Mesenteric fat pad (tissue), 1 donor: ENCODE measurements at regions not wholly inside any gene's neighbourhood (a gene's known extent, or its start where the extent isn't known, plus 50 kb on each side); places are given as distances from the start of the nearest gene placed in this dataset.
"Not testable (repeated sequence)": the region's sequence is repeated elsewhere in the genome, so short reads cannot be mapped to it uniquely, and the experiment has no call there.

ENCODE experiments used
- DNase-seq: peaks from one replicate; pipeline ENCODE4 v3.0.0-alpha.2; 2020; ENCODE audit warnings: low spot score
- donor health status: DM: yes; HTN: yes; CAD: no.

GRCh38 chr7:19377611-19378344, 232.6 kb upstream of the FERD3L start:
- no peak for DNase-seq

DNA sequence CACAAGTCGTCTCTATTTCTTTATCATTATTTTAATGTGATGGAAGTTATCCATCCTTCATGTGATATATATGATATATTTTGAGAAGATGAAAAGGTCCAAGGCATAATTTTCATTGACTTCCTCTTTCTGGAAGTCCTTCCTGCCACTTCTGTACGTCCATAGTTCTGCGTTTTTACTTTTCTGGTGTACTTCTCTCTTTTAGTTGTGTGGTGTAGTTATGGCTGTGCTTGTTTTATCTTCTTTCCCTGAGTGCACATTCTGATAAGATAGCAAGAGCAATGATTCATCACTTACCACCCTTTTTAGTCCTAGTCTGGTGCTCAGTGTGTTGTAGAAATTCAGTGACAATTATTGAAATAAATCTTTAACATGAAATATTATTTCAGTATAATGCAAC, 231.3 kb upstream of the FERD3L start:
- no peak for DNase-seq

DNA sequence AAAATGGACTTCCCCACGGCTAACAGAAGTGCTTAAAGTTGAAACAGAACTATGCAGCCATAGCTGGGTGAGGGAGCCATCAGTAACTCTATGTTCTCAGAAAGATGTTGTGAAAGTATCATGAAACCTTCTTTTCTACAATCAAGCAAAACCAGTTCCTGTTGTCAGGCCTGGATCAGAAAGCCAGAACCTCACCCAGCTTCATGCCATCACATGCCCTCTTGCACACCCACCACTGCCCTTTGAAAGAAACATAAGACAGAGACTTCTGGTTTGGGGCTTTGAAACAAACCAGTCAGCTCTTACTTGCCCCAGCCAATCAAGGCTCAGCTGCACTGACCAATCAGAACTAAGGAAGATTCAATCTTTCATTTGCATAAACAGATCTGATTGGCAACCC, 230.8 kb upstream of the FERD3L start:
- no peak for DNase-seq

GRCh38 chr7:19373334-19373733, 228.1 kb upstream of the FERD3L start:
- no peak for DNase-seq

- no peak for DNase-seq
These were observed 224.6 kb upstream of the FERD3L start for GRCh38 chr7:19369806-19370205.

DNA sequence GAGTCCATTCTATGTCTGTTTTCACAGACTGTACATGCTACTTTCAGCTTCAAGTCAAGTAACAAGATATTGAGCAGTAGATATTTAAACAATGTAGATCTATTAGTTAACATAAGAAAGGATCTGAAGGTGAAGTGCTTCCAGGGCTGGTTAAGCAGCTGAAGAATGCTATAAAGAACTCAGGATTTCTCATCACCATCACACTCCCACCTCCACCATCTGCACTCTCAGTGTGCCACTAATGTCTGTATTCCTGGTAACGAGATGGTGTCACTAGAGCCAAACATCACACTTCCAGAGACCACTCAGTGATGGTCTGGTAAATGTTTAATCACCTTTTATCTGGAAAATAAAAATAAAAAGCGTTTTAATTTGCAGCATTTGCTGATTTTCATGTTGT, 224.0 kb upstream of the FERD3L start:
- no peak for DNase-seq

DNA sequence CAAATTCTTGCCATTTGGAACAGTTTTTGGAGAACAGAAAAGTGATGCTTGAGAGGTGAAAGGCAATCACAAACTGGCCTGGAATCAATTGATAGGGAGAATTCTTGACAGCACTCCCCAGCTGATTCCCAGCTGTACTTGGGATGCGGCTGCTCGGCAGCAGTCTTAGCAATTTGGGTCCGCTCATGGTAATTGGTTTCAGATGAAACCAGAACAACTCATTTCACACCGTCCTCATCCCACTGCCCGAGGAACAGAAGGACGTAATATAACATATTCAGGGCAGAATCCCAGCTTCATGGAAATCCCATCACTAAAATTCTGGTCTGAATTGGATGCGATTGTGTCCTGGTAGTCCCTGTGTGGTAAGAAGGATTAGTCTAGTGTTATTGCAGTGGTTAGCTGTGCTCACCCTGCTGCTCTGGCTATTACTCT, 223.3 kb upstream of the FERD3L start:
- no peak for DNase-seq

DNA sequence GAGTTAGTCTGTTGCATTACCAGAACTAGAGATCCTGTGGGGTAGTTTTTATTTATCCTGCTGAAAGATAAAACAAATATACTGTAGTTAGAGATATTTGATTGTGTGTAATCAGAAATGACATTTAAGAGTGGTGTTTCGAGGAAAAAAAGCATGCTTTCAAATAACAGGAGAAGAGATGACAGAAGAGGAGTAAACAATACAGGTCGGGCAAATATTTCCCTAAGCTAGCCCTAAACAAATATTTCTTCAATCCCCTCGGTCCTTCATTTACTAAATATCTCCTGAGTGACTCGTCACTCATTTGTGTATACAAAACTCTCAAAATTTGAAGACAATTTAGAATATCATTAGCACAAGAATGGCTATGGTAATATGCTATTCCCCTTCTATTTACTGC, 219.7 kb upstream of the FERD3L start:
- DNase-seq, result no peak

DNA sequence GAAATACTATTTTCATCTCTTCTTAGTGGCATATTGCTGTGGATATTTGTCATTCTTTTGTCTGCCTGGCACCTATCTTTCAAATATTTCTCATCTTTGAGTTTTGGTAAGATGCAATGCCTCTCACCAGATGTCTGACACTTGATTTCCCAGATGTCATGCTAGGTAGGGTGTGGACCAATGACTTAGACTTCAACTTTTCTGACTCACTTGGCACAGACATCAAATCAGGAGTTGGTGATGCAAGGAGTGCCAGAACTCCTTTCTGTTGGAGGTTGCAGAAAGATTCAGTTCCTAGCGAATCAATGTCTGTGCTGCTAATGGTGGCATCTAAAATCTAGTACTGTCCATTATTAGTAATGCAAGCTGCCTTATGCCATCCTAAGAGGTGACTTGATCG, 216.9 kb upstream of the FERD3L start:
- DNase-seq, result no peak

- no peak for DNase-seq
These were observed 208.0 kb upstream of the FERD3L start for GRCh38 chr7:19353180-19353579.

DNA sequence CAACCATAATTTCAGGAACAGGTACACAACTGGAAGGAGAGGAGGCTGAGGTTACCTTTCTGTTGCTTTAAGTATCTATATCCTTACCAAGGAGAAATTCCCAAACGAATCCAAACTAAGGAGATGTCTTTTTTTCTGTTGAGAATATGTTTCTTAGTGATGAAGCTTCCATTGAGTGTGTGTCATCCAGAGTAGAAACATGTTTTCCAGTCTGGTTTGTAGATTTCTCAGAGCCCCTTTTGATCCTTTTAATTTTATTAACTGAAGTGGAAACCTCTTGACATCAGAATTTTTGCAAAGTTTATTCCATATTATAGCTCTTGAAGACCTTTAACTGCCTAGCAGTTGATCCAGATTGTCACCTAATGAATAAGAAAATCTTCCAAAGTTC, 207.1 kb upstream of the FERD3L start:
- DNase-seq, result no peak

- no peak for DNase-seq
These were observed 206.4 kb upstream of the FERD3L start for GRCh38 chr7:19351341-19352304.

GRCh38 chr7:19339512-19339911, 194.3 kb upstream of the FERD3L start:
- DNase-seq, result no peak

DNA sequence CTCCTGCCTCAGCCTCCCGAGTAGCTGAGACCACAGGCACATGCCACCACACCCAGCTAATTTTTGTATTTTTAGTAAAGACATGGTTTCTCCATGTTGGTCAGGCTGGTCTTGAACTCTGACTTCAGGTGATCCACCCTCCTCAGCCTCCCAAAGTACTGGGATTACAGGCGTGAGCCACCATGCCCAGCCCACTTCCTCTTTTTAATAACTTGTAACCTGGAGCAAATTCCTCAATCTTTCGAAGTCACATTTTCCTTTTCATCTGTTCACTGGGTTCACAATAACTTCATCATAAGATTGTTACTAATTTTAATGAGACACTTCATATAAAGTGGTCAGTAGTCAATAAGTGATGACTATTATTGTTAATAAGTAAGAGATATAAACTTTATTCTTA, 193.3 kb upstream of the FERD3L start:
- DNase-seq, result not testable (repeated sequence)

GRCh38 chr7:19336836-19337383, 191.7 kb upstream of the FERD3L start:
- no peak for DNase-seq

DNA sequence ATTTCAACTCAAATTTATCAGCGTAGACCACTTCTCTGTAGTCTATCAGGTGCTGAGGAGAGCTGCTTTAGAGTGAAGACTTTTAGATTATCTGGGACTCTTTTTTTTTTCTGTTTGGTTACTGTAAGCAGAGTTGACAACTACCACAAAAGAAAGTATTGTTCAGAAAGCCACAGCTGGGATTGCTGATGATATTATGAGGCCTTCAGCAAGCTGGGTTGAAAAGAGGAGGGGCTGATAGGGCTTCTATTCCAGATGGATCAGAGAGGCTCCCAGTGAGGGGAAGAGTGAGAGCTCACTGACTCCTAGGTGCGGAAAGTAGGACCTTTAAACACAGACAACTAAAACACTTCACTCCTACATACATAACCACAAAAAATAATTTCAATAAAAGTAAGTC, 188.5 kb upstream of the FERD3L start:
- no peak for DNase-seq

- no peak for DNase-seq
These were observed 181.8 kb upstream of the FERD3L start for GRCh38 chr7:19327018-19327417.

DNA sequence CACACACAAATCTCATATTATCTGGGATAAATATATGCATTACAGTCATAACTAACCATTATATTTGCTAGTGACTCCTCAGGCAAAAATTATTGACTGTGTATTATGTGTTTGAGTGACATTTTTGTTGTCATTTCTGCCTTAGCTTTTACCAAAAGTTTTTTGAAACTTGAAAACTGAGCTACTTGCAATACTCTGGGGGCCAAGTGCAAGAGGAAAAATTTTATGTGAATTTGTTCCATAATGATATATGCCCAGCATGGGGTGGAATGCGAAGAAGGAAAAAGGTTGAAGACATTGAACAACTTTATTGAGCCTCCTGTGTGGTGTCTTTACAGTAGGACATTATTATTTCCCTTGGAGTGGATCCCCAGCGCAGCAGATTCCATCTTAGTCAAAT, 176.8 kb upstream of the FERD3L start:
- no peak for DNase-seq

- no peak for DNase-seq
These were observed 173.1 kb upstream of the FERD3L start for GRCh38 chr7:19318287-19318686.

DNA sequence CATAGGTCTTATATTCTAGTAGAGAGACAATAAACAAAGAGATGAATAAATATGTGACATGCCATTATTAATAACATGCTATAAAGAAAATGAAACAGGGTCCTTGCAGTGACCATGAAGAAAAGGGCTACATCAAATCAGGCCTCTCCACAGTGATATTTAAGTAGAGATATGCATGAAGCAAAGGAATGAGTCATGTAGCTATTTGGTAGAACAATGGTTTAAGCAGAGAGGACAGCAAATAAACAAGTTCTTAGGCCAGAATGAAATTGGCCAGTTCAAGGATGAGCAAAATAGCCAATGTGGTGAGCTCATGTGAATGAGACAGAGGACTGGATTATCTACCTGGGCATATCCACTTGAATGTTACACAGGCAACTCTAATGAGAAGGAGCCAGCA, 172.2 kb upstream of the FERD3L start:
- DNase-seq, result no peak

DNA sequence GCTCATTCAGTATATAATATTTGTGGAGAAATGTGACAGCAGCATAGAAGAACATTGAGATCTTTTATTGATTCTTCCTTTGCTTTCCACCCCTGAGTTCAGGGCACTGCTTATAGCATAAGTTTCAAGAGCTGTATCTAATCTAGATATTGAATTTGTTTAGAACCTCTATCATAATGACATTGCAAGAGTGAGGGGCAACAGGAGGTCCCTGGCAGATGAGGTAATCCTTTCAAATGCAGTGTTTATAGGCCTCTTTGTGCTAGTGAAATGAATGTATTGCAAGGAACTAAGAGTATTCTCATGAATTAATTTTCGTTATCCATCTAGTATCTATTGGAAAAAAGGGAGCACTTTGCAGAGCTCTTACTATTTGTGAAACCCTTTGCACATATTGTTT, 167.2 kb upstream of the FERD3L start:
- no peak for DNase-seq

GRCh38 chr7:19307554-19307953, 162.3 kb upstream of the FERD3L start:
- no peak for DNase-seq
